22Rv1 (cell line): ENCODE measurements at regions not wholly inside any gene's neighbourhood (a gene's known extent, or its start where the extent isn't known, plus 50 kb on each side); places are given as distances from the start of the nearest gene placed in this dataset.

ENCODE experiments used
- H3K27ac ChIP-seq: fragments of 450-650 bp; 2 replicates; pipeline ENCODE4 v1.5.1; 2017
- ZFX ChIP-seq: fragments of 450-650 bp; IDR thresholded peaks from 2 replicates; pipeline ENCODE4 v1.6.1; 2017; ENCODE audit warnings: antibody characterized with exemption, borderline replicate concordance
- TF ChIP-seq, protein P1 (sequence below): fragments of 450-650 bp; IDR thresholded peaks from 2 replicates; pipeline ENCODE4 v1.5.1; 2017; ENCODE audit warnings: mild to moderate bottlenecking

DNA sequence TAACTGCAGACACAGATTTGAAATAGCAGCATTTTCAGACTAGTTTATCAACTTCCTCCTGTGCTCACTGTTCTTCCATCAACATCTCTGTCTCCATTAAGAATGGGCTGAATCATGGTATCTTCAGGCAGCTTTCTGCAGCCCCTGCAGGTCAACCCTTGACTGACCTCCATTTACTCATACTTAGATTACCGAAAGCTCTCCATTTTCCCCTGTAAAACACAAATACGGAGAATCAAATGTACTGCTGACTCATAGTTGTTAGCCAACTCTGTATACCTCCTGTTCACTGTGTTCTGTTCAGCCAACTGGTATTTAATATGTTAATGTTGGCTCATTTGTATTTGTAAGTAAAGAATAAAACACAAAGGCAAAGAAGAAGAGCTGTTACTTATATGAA, 364.0 kb downstream of the CASP12 start:
- TF ChIP-seq, protein P1, sequence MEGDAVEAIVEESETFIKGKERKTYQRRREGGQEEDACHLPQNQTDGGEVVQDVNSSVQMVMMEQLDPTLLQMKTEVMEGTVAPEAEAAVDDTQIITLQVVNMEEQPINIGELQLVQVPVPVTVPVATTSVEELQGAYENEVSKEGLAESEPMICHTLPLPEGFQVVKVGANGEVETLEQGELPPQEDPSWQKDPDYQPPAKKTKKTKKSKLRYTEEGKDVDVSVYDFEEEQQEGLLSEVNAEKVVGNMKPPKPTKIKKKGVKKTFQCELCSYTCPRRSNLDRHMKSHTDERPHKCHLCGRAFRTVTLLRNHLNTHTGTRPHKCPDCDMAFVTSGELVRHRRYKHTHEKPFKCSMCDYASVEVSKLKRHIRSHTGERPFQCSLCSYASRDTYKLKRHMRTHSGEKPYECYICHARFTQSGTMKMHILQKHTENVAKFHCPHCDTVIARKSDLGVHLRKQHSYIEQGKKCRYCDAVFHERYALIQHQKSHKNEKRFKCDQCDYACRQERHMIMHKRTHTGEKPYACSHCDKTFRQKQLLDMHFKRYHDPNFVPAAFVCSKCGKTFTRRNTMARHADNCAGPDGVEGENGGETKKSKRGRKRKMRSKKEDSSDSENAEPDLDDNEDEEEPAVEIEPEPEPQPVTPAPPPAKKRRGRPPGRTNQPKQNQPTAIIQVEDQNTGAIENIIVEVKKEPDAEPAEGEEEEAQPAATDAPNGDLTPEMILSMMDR: no peak
- TF ChIP-seq ZFX: no peak
- H3K27ac ChIP-seq: no peak overlapping the region

DNA sequence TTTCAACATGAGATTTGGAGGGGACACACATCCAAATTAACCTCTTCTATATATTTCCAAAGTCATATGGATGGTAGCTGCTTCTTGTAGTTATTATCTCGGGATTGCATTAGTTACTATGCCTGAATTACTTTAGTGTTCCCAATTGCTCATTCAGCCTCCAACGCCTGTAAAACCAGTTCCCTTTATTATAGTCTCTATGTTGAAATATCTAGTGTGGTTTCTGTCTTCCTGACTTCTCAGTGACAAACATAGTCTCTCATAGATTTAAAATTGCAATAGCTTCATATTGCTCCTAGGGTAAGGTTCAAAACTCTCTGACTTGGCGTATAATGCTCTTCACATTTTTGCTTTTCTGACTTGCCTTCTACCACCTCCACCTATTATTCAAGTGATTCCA, 366.4 kb downstream of the CASP12 start:
- TF ChIP-seq, protein P1: no peak
- TF ChIP-seq ZFX: no peak
- H3K27ac ChIP-seq: no peak overlapping the region

DNA sequence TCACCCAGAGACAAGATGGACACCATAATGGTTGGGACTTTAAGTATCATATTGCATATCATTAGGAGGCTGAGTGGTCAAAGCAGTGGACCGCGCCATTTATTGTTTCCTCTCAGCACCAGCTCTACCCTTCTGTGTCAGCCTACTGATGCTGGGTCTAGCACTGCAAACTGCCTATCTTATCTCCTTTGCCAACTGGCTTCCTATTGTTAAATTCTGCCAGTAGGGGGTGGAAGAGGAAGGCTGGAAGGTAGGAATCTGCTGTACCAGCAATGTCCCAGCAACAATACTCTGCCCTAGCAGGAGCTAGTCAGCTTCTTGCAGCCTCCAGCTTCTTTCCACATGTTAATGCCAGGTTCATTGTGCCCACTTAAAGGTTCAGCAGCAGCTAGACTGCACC, 367.1 kb upstream of the PDGFD start:
- no peak overlapping the region for H3K27ac ChIP-seq
- TF ChIP-seq ZFX: no peak
- TF ChIP-seq, protein P1: peak; percentile 56

DNA sequence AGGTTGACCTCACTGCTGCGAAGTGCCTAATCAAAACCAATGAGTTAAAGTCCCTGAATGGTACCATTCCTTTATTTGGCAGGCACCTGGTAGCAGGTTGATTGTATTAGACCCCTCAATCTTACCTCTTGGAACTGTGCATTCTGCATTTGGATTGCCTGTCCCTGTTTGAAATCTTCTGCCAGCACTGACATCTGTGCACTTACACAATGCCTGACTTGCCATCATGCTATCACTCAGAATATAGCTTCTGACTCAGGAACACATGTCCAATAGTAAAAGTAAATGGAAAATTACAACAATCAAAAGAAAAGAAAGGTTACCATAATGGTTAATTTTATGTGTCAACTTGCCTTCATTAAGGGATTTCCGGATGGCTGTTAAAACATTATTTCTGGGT, 366.0 kb upstream of the PDGFD start:
- no peak overlapping the region for H3K27ac ChIP-seq
- TF ChIP-seq ZFX: no peak
- TF ChIP-seq, protein P1: no peak

- H3K27ac ChIP-seq: no peak overlapping the region
- TF ChIP-seq, protein P1: no peak
- TF ChIP-seq ZFX: no peak
Measured at GRCh38 chr11:104529213-104529612, 365.3 kb upstream of the PDGFD start.

GRCh38 chr11:104526006-104526405, 362.1 kb upstream of the PDGFD start:
- no peak overlapping the region for H3K27ac ChIP-seq
- TF ChIP-seq, protein P1: no peak
- no peak for TF ChIP-seq ZFX

DNA sequence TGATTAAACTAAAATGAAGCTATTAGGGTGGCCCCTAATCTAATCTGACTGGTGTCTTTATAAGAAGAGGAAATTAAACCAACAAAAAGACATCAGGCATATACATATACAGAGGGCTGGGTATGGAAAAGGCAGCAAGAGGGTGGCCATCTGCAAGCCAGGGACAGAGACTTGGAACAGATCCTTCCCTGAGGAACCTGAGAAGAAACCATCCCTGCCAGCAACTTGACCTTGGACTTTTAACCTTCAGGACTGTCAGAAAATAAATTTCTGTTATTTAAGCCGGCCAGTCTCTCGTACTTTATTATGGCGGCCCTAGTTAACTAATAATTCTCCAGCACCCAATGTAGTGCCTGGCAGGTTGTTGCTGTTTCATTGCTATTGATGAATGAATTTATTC, 361.5 kb upstream of the PDGFD start:
- no peak overlapping the region for H3K27ac ChIP-seq

More for the DNA sequence above, 361.5 kb upstream of the PDGFD start:
- TF ChIP-seq, protein P1: no peak
- no peak for TF ChIP-seq ZFX
